Stimulated activated CD4-positive, alpha-beta T cell treated with anti-CD3 and anti-CD28 coated beads, TNF-alpha, amount 100 ng/mL, for 4 hours (primary cell): ENCODE measurements at regions not wholly inside any gene's neighbourhood (a gene's known extent, or its start where the extent isn't known, plus 50 kb on each side); places are given as distances from the start of the nearest gene placed in this dataset.

Experiments used
- DNase-seq, 3 experiments: peaks; one replicate each; pipeline ENCODE4 v3.0.0-alpha.2; 2020; ENCODE audit warnings: low read depth in 3 of 3

- no peak for DNase-seq
Measured at GRCh38 chr14:98288825-98289224, 983.2 kb downstream of the BCL11B start.

GRCh38 chr14:98290596-98290995, 981.4 kb downstream of the BCL11B start:
- DNase-seq, result peak in 1 of 3 experiments; percentile 3

GRCh38 chr14:98292191-98292590, 979.8 kb downstream of the BCL11B start:
- DNase-seq, result no peak

- no peak for DNase-seq
Measured at GRCh38 chr14:98293576-98293975, 978.4 kb downstream of the BCL11B start.

GRCh38 chr14:98296895-98297294, 975.1 kb downstream of the BCL11B start:
- no peak for DNase-seq

- DNase-seq, result no peak
Measured at GRCh38 chr14:98297567-98297966, 974.4 kb downstream of the BCL11B start.

- DNase-seq, result no peak
Measured at GRCh38 chr14:98298481-98299244, 973.3 kb downstream of the BCL11B start.

- no peak for DNase-seq
Measured at GRCh38 chr14:98301681-98302080, 970.3 kb downstream of the BCL11B start.

- no peak for DNase-seq
Measured at GRCh38 chr14:98304574-98304973, 967.4 kb downstream of the BCL11B start.

- no peak for DNase-seq
Measured at GRCh38 chr14:98309591-98309990, 962.4 kb downstream of the BCL11B start.

GRCh38 chr14:98312006-98312405, 960.0 kb downstream of the BCL11B start:
- no peak for DNase-seq

- DNase-seq, result no peak
Measured at GRCh38 chr14:98321841-98322240, 950.2 kb downstream of the BCL11B start.

- DNase-seq, result no peak
Measured at GRCh38 chr14:98323836-98324235, 948.2 kb downstream of the BCL11B start.

GRCh38 chr14:98325761-98326160, 946.2 kb downstream of the BCL11B start:
- no peak for DNase-seq

- DNase-seq, result no peak
Measured at GRCh38 chr14:98328496-98328895, 943.5 kb downstream of the BCL11B start.

GRCh38 chr14:98334186-98334585, 937.8 kb downstream of the BCL11B start:
- DNase-seq, result no peak

- no peak for DNase-seq
Measured at GRCh38 chr14:98341211-98341610, 930.8 kb downstream of the BCL11B start.

- no peak for DNase-seq
Measured at GRCh38 chr14:98345161-98345560, 926.8 kb downstream of the BCL11B start.

GRCh38 chr14:98347686-98348085, 924.3 kb downstream of the BCL11B start:
- no peak for DNase-seq

GRCh38 chr14:98348505-98348904, 923.5 kb downstream of the BCL11B start:
- no peak for DNase-seq

GRCh38 chr14:98350213-98350612, 921.8 kb downstream of the BCL11B start:
- no peak for DNase-seq

GRCh38 chr14:98364961-98365360, 907.0 kb downstream of the BCL11B start:
- no peak for DNase-seq

GRCh38 chr14:98366429-98366828, 905.6 kb downstream of the BCL11B start:
- DNase-seq, result no peak

GRCh38 chr14:98368221-98368620, 903.8 kb downstream of the BCL11B start:
- DNase-seq, result no peak
